Hepatocyte (in vitro differentiated cells): ENCODE measurements at regions not wholly inside any gene's neighbourhood (a gene's known extent, or its start where the extent isn't known, plus 50 kb on each side); places are given as distances from the start of the nearest gene placed in this dataset.

ENCODE experiments used
- EZH2 ChIP-seq: fragments of 200-600 bp; sonication (generic); IDR thresholded peaks from 2 replicates; pipeline ENCODE4 v1.6.1; 2016; ENCODE audit warnings: antibody characterized with exemption, mild to moderate bottlenecking, borderline replicate concordance
- EZH2phosphoT487 ChIP-seq: fragments of 200-600 bp; sonication (generic); IDR thresholded peaks from one replicate; pipeline ENCODE4 v1.6.1; 2018; ENCODE audit warnings: antibody characterized with exemption, mild to moderate bottlenecking, low read depth, moderate library complexity; ENCODE audit not compliant: unreplicated experiment, severe bottlenecking
- TF ChIP-seq, protein P1 (sequence below): fragments of 200-600 bp; sonication (generic); IDR thresholded peaks from 2 replicates; pipeline ENCODE4 v1.5.1; 2016; ENCODE audit warnings: antibody characterized with exemption, mild to moderate bottlenecking; ENCODE audit not compliant: poor library complexity

DNA sequence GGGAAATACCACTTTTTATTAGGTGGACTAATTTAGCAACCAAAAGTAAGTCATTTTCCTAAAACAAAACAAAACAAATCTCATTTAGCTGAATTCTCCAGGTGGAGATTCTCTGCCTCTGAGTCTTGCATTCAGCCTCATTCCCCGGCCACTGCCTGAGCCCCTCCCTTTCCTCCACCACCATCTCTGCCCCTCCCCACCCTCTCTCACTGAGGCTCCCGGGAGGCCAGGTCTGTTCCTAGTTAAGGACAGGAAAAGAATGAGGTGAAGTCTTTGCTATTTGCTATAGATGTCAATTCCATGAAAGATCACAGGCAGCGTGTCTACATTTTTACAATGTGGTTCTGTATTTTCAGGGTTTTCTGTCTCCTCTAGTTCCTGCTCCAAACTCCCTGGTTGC is 83.0 kb upstream of the SOX11 start:
- TF ChIP-seq, protein P1, sequence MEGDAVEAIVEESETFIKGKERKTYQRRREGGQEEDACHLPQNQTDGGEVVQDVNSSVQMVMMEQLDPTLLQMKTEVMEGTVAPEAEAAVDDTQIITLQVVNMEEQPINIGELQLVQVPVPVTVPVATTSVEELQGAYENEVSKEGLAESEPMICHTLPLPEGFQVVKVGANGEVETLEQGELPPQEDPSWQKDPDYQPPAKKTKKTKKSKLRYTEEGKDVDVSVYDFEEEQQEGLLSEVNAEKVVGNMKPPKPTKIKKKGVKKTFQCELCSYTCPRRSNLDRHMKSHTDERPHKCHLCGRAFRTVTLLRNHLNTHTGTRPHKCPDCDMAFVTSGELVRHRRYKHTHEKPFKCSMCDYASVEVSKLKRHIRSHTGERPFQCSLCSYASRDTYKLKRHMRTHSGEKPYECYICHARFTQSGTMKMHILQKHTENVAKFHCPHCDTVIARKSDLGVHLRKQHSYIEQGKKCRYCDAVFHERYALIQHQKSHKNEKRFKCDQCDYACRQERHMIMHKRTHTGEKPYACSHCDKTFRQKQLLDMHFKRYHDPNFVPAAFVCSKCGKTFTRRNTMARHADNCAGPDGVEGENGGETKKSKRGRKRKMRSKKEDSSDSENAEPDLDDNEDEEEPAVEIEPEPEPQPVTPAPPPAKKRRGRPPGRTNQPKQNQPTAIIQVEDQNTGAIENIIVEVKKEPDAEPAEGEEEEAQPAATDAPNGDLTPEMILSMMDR, result no peak
- TF ChIP-seq EZH2phosphoT487 (no peak), EZH2 (no peak)
